HEK293 (cell line): ENCODE measurements at regions not wholly inside any gene's neighbourhood (a gene's known extent, or its start where the extent isn't known, plus 50 kb on each side); places are given as distances from the start of the nearest gene placed in this dataset.

ENCODE experiments used
- CTCF ChIP-seq: fragments of 450-650 bp; formaldehyde crosslinking; IDR thresholded peaks from 2 replicates; pipeline ENCODE4 v1.5.1; 2016; ENCODE audit warnings: missing biosample characterization, missing genetic modification characterization
- FEZF1 ChIP-seq: fragments of 450-650 bp; formaldehyde crosslinking; IDR thresholded peaks from 2 replicates; pipeline ENCODE4 v1.5.1; 2016; ENCODE audit warnings: missing biosample characterization, missing genetic modification characterization
- ZBTB11 ChIP-seq: fragments of 450-650 bp; formaldehyde crosslinking; conservative IDR thresholded peaks from 2 replicates; pipeline ENCODE4 v1.5.1; 2016; ENCODE audit warnings: low read depth, missing biosample characterization, missing genetic modification characterization
- ZBTB48 ChIP-seq: fragments of 450-650 bp; formaldehyde crosslinking; IDR thresholded peaks from 2 replicates; pipeline ENCODE4 v1.5.1; 2016; ENCODE audit warnings: missing biosample characterization, missing genetic modification characterization
- ZNF146 ChIP-seq: fragments of 450-650 bp; formaldehyde crosslinking; IDR thresholded peaks from 2 replicates; pipeline ENCODE4 v1.5.1; 2016; ENCODE audit warnings: missing biosample characterization, missing genetic modification characterization
- ZNF274 ChIP-seq, 2 experiments: fragments of 200-500 bp in 1 of 2; fragments of 450-650 bp in 1 of 2; sonication (Bioruptor generic) in 1 of 2; formaldehyde crosslinking in 1 of 2; IDR thresholded peaks; 2 replicates each; pipeline versions ENCODE4 v1.5.1 to v1.6.1; 2014 to 2016; ENCODE audit warnings: borderline replicate concordance in 1 of 2, inconsistent platforms in 1 of 2, low read length in 1 of 2, missing biosample characterization in 1 of 2, missing genetic modification characterization in 1 of 2
- ZNF280D ChIP-seq: fragments of 450-650 bp; formaldehyde crosslinking; IDR thresholded peaks from 2 replicates; pipeline ENCODE4 v1.5.1; 2016; ENCODE audit warnings: missing biosample characterization, missing genetic modification characterization
- ZNF558 ChIP-seq: fragments of 450-650 bp; formaldehyde crosslinking; IDR thresholded peaks from 2 replicates; pipeline ENCODE4 v1.5.1; 2016; ENCODE audit warnings: missing biosample characterization, missing genetic modification characterization
- ZNF747 ChIP-seq: fragments of 450-650 bp; formaldehyde crosslinking; IDR thresholded peaks from 2 replicates; pipeline ENCODE4 v1.5.1; 2016; ENCODE audit warnings: missing biosample characterization, missing genetic modification characterization
- ZSCAN5A ChIP-seq: fragments of 450-650 bp; formaldehyde crosslinking; IDR thresholded peaks from 2 replicates; pipeline ENCODE4 v1.5.1; 2016; ENCODE audit warnings: missing biosample characterization, missing genetic modification characterization

GRCh38 chr14:25628978-25629377, 579.0 kb upstream of the STXBP6 start:
- TF ChIP-seq ZNF146 (tag by site-specific recombination) = no peak
- TF ChIP-seq ZNF558 (tag by site-specific recombination) = no peak
- TF ChIP-seq CTCF (tag by site-specific recombination) = no peak
- TF ChIP-seq ZBTB48 = no peak
- TF ChIP-seq ZNF280D (tag by site-specific recombination) = no peak
- no peak for TF ChIP-seq ZSCAN5A
- no peak for TF ChIP-seq ZNF274 (IDR thresholded peaks at IDR 0.05; ENCODE audit: low read length)
- no peak for TF ChIP-seq ZNF274 (tag by site-specific recombination; IDR thresholded peaks at IDR 0.05; ENCODE audit: borderline replicate concordance)
- TF ChIP-seq FEZF1 (tag by site-specific recombination) = no peak
- no peak for TF ChIP-seq ZNF747 (tag by site-specific recombination)
- TF ChIP-seq ZBTB11 = no peak
